Mesenchymal stem cell (in vitro differentiated cells and primary cell): ENCODE measurements at regions not wholly inside any gene's neighbourhood (a gene's known extent, or its start where the extent isn't known, plus 50 kb on each side); places are given as distances from the start of the nearest gene placed in this dataset.

Experiments used
- DNase-seq: peaks from one replicate; pipeline ENCODE4 v3.0.0-alpha.2; 2013
- H2AFZ ChIP-seq: one replicate; pipeline ENCODE4 v1.6.1; 2013; ENCODE audit warnings: low read depth, mild to moderate bottlenecking, control low read depth, inconsistent platforms, low read length, moderate library complexity
- H2AK5ac ChIP-seq: 2 replicates; pipeline ENCODE4 v1.6.1; 2013; ENCODE audit warnings: low read length, moderate library complexity, mild to moderate bottlenecking, inconsistent platforms; ENCODE audit not compliant: severe bottlenecking
- H2BK120ac ChIP-seq: one replicate; pipeline ENCODE4 v1.6.1; 2013; ENCODE audit warnings: low read depth, mild to moderate bottlenecking, inconsistent platforms, low read length, moderate library complexity
- H2BK12ac ChIP-seq, 2 experiments: one replicate each; pipeline ENCODE4 v1.6.1; 2013; ENCODE audit warnings: inconsistent platforms in 2 of 2, low read length in 2 of 2, mild to moderate bottlenecking in 2 of 2, moderate library complexity in 2 of 2, control low read depth in 1 of 2
- H2BK15ac ChIP-seq: one replicate; pipeline ENCODE4 v1.6.1; 2013; ENCODE audit warnings: mild to moderate bottlenecking, low read depth, inconsistent platforms; ENCODE audit not compliant: poor library complexity, severe bottlenecking
- H2BK5ac ChIP-seq: 2 replicates; pipeline ENCODE4 v1.6.1; 2013; ENCODE audit warnings: low read depth, mild to moderate bottlenecking, low read length, control low read depth, inconsistent platforms; ENCODE audit not compliant: poor library complexity, severe bottlenecking
- H3K14ac ChIP-seq, 2 experiments: one replicate each; pipeline ENCODE4 v1.6.1; 2013; ENCODE audit warnings: inconsistent platforms in 2 of 2, low read length in 2 of 2, control low read depth in 1 of 2, mild to moderate bottlenecking in 1 of 2, moderate library complexity in 1 of 2
- H3K18ac ChIP-seq, 2 experiments: one replicate each; pipeline ENCODE4 v1.6.1; 2013; ENCODE audit warnings: inconsistent platforms in 2 of 2, low read length in 2 of 2, control low read depth in 1 of 2, low read depth in 1 of 2, mild to moderate bottlenecking in 1 of 2
- H3K23ac ChIP-seq, 2 experiments: one replicate each; pipeline ENCODE4 v1.6.1; 2013; ENCODE audit warnings: inconsistent platforms in 2 of 2, low read length in 2 of 2, mild to moderate bottlenecking in 2 of 2, moderate library complexity in 2 of 2, control low read depth in 1 of 2
- H3K27ac ChIP-seq: 2 replicates; pipeline ENCODE4 v1.5.1; 2013; ENCODE audit warnings: mild to moderate bottlenecking, moderate library complexity, low read length, control low read depth, inconsistent platforms; ENCODE audit not compliant: poor library complexity, severe bottlenecking
- H3K27me3 ChIP-seq, 2 experiments: 2 replicates each; pipeline versions ENCODE4 v1.6.1 to v1.7.0; 2013; ENCODE audit warnings: low read length in 2 of 2, mild to moderate bottlenecking in 2 of 2, moderate library complexity in 2 of 2, control low read depth in 1 of 2, inconsistent platforms in 1 of 2; ENCODE audit not compliant: control insufficient read depth in 1 of 2, insufficient read depth in 1 of 2
- H3K36me3 ChIP-seq, 2 experiments: 2 replicates each; pipeline versions ENCODE4 v1.6.1 to v1.7.0; 2013; ENCODE audit warnings: low read length in 2 of 2, control low read depth in 1 of 2, inconsistent platforms in 1 of 2, low read depth in 1 of 2, mild to moderate bottlenecking in 1 of 2; ENCODE audit not compliant: insufficient read depth in 2 of 2, control insufficient read depth in 1 of 2
- H3K4ac ChIP-seq, 2 experiments: one replicate each; pipeline ENCODE4 v1.6.1; 2013; ENCODE audit warnings: inconsistent platforms in 2 of 2, low read length in 2 of 2, mild to moderate bottlenecking in 2 of 2, moderate library complexity in 2 of 2, control low read depth in 1 of 2, low read depth in 1 of 2
- H3K4me1 ChIP-seq: 2 replicates; pipeline ENCODE4 v1.6.1; 2013; ENCODE audit warnings: low read depth, low read length, control low read depth; ENCODE audit not compliant: control insufficient read depth, insufficient read depth
- H3K4me2 ChIP-seq: 2 replicates; pipeline ENCODE4 v1.6.1; 2013; ENCODE audit warnings: low read length, mild to moderate bottlenecking, inconsistent platforms; ENCODE audit not compliant: poor library complexity, severe bottlenecking
- H3K4me3 ChIP-seq, 2 experiments: 2 replicates each; pipeline versions ENCODE4 v1.5.1 to v1.7.0; 2013; ENCODE audit warnings: low read length in 2 of 2, mild to moderate bottlenecking in 2 of 2, control low read depth in 1 of 2, low read depth in 1 of 2; ENCODE audit not compliant: insufficient read depth in 1 of 2
- H3K79me1 ChIP-seq: replicated peaks from 2 replicates; pipeline ENCODE4 v1.6.1; 2013; ENCODE audit warnings: mild to moderate bottlenecking, control low read depth, low read length, inconsistent platforms; ENCODE audit not compliant: poor library complexity, severe bottlenecking
- H3K9ac ChIP-seq: 2 replicates; pipeline ENCODE4 v1.7.0; 2013; ENCODE audit warnings: mild to moderate bottlenecking, low read length, moderate library complexity
- H3K9me3 ChIP-seq: 2 replicates; pipeline ENCODE4 v1.7.0; 2013; ENCODE audit warnings: mild to moderate bottlenecking, low read length; ENCODE audit not compliant: control insufficient read depth
- H4K8ac ChIP-seq: one replicate; pipeline ENCODE4 v1.6.1; 2013; ENCODE audit warnings: inconsistent platforms, mild to moderate bottlenecking, low read length, moderate library complexity
- H4K91ac ChIP-seq: one replicate; pipeline ENCODE4 v1.6.1; 2013; ENCODE audit warnings: mild to moderate bottlenecking, low read length, inconsistent platforms
- WGBS: methylation state at CpG from one replicate; pipeline ENCODE4 v1.1.7; 2013; ENCODE audit warnings: mixed read lengths; 5-methylcytosine and 5-hydroxymethylcytosine counted together

GRCh38 chr5:118565335-118565971 is 422.9 kb downstream of the DTWD2 start:
- Histone ChIP-seq H3K4me3 (no peak overlapping the region), H3K4me1 (no peaks in the 10 kb centered on the region), H3K9me3 (no peaks in the 10 kb centered on the region), H3K14ac (no peak overlapping the region), H3K27ac (no peak overlapping the region), H2AFZ (no peak overlapping the region), H3K79me1 (no peaks in the 10 kb centered on the region), H3K36me3 (no peaks in the 10 kb centered on the region), H3K27me3 (no peaks in the 10 kb centered on the region), H2BK5ac (no peak overlapping the region), H2BK12ac (no peak overlapping the region), H3K4me2 (no peak overlapping the region), H4K8ac (no peak overlapping the region), H2BK15ac (no peak overlapping the region), H2BK120ac (no peak overlapping the region), H3K23ac (no peak overlapping the region), H3K9ac (no peak overlapping the region), H3K18ac (no peak overlapping the region), H3K4ac (no peak overlapping the region), H4K91ac (no peak overlapping the region), H2AK5ac (no peak overlapping the region)
- no peak for DNase-seq
- 93% methylated on average over 12 of the region's 12 CpGs for WGBS

- no peak overlapping the region for H3K9ac ChIP-seq
- H4K8ac ChIP-seq: no peak overlapping the region
- DNase-seq: no peak
- no peaks in the 10 kb centered on the region for H3K36me3 ChIP-seq
- H2BK15ac ChIP-seq: no peak overlapping the region
- H2AFZ ChIP-seq: no peak overlapping the region
- H3K4me1 ChIP-seq: no peaks in the 10 kb centered on the region
- no peaks in the 10 kb centered on the region for H3K27me3 ChIP-seq
- no peaks in the 10 kb centered on the region for H3K79me1 ChIP-seq
- H4K91ac ChIP-seq: no peak overlapping the region
- H2BK120ac ChIP-seq: no peak overlapping the region
- no peak overlapping the region for H3K27ac ChIP-seq
- H3K4me3 ChIP-seq: no peak overlapping the region
- no peak overlapping the region for H3K4me2 ChIP-seq
- no peak overlapping the region for H3K23ac ChIP-seq
- WGBS: no CpG with 5 or more reads among the region's 3 CpGs
- H3K4ac ChIP-seq: no peak overlapping the region
- no peak overlapping the region for H3K18ac ChIP-seq
- no peak overlapping the region for H2BK5ac ChIP-seq
- H3K14ac ChIP-seq: no peak overlapping the region
- no peak overlapping the region for H2AK5ac ChIP-seq
- H3K9me3 ChIP-seq: no peaks in the 10 kb centered on the region
- H2BK12ac ChIP-seq: no peak overlapping the region
Observed at GRCh38 chr5:118561971-118562370, 426.4 kb downstream of the DTWD2 start.

- no peak overlapping the region for H2BK12ac ChIP-seq
- H3K36me3 ChIP-seq: no peaks in the 10 kb centered on the region
- no peak overlapping the region for H4K91ac ChIP-seq
- H3K27ac ChIP-seq: no peak overlapping the region
- no peaks in the 10 kb centered on the region for H3K4me1 ChIP-seq
- H2BK5ac ChIP-seq: no peak overlapping the region
- no peak overlapping the region for H3K14ac ChIP-seq
- H2BK120ac ChIP-seq: no peak overlapping the region
- no peak for DNase-seq
- no peaks in the 10 kb centered on the region for H3K9me3 ChIP-seq
- H3K4me3 ChIP-seq: no peak overlapping the region
- no peak overlapping the region for H4K8ac ChIP-seq
- no peak overlapping the region for H2AFZ ChIP-seq
- H3K18ac ChIP-seq: no peak overlapping the region
- H3K4me2 ChIP-seq: no peak overlapping the region
- H3K23ac ChIP-seq: no peak overlapping the region
- H3K27me3 ChIP-seq: no peaks in the 10 kb centered on the region
- no peaks in the 10 kb centered on the region for H3K79me1 ChIP-seq
- H2AK5ac ChIP-seq: no peak overlapping the region
- no peak overlapping the region for H2BK15ac ChIP-seq
- H3K9ac ChIP-seq: no peak overlapping the region
- no peak overlapping the region for H3K4ac ChIP-seq
Observed at GRCh38 chr5:118561235-118561634, 427.1 kb downstream of the DTWD2 start.

- no peak overlapping the region for H2AFZ ChIP-seq
- no peak overlapping the region for H3K4me3 ChIP-seq
- no peak overlapping the region for H2BK120ac ChIP-seq
- no peak overlapping the region for H3K14ac ChIP-seq
- H2AK5ac ChIP-seq: no peak overlapping the region
- H4K8ac ChIP-seq: no peak overlapping the region
- H3K27ac ChIP-seq: no peak overlapping the region
- H3K79me1 ChIP-seq: no peaks in the 10 kb centered on the region
- H2BK5ac ChIP-seq: no peak overlapping the region
- no peaks in the 10 kb centered on the region for H3K9me3 ChIP-seq
- DNase-seq: no peak
- no peak overlapping the region for H3K18ac ChIP-seq
- no CpG with 5 or more reads among the region's 1 CpG for WGBS
- no peak overlapping the region for H3K4me2 ChIP-seq
- no peak overlapping the region for H2BK15ac ChIP-seq
- no peaks in the 10 kb centered on the region for H3K36me3 ChIP-seq
- H4K91ac ChIP-seq: no peak overlapping the region
- no peak overlapping the region for H3K4ac ChIP-seq
- no peaks in the 10 kb centered on the region for H3K27me3 ChIP-seq
- H3K23ac ChIP-seq: no peak overlapping the region
- no peak overlapping the region for H3K9ac ChIP-seq
- H2BK12ac ChIP-seq: no peak overlapping the region
- H3K4me1 ChIP-seq: peaks cover 1% of the 10 kb centered on the region
Observed at GRCh38 chr5:118558871-118559270, 429.5 kb downstream of the DTWD2 start.
